SKM-1 treated with dmso at 0.1 percent for 144 hours (cell line): ENCODE measurements at regions not wholly inside any gene's neighbourhood (a gene's known extent, or its start where the extent isn't known, plus 50 kb on each side); places are given as distances from the start of the nearest gene placed in this dataset.

Experiments
- DNase-seq: peaks from one replicate; lab custom pipeline; 2025; ENCODE audit not compliant: unreplicated experiment; lab: John Stamatoyannopoulos, UW

DNA sequence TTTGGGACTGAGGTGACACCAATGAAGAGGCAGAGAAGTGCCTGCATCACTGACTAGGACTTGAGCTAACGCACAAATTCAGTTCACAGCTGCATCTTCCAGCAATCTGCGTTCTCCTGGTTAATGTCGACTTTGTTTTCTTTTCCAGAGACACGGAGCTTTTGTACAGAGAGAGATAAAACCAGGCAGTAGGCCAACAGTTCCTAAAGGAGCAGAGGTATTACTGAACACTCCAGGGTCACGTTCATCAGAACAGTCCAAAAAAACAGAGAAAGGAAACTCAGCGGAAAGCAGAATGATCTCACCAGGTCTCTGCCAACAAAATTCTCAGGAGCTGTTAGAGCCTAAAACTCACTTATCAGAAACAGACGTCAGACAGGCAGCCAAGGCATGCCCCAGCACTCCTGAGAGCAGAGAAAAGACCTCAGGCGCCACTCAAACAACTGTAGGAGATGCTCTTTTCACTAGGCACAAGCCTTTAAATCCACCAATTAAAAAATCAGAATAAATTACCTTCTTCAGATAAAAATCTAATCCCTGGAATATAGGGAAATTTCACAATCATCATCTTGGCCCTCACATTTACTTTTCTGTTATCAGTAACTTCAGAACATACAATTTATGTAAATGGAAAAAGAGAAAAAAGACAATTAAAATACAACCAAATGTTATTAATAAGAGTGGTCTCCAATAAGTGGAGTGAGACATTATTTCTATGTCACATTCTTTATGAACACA, 95.9 kb upstream of the SPTBN1 start:
- DNase-seq: no peak

DNA sequence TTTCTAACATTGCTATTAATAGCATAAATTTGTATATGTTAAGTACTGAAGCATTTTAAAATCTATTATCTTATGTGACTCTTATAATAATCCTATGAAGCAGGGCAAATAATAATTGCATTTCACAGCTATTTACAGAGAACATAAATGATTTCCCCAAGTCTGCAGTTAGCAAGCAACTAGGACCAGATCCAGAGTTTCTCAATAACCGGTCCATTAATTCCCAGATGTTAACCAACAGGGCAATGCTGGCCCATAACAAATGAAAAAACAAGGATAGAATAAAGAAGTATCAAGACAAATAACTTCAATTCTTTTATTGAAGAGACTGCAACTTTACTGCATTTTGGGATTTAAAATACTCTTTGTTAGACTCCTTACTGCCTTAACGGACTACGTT, 91.7 kb upstream of the SPTBN1 start:
- no peak for DNase-seq

DNA sequence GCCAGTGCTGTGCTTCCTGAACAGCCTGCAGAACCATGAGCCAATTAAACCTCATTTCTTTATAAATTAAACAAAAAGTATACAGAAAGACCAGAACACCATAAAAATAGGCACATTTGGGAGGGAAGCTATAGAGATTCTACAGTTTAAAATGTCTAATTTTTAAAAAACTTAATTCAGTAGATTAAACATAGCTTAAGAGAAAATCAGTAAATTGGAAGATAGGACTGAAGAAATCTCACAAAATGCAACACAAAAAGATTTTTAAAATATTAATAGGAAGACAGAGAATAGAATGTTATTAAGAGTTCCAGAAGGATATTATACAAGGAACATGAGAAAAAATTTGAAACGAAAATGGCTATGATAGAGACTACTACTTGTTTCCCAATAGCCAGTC, 90.5 kb upstream of the SPTBN1 start:
- DNase-seq: no peak

DNA sequence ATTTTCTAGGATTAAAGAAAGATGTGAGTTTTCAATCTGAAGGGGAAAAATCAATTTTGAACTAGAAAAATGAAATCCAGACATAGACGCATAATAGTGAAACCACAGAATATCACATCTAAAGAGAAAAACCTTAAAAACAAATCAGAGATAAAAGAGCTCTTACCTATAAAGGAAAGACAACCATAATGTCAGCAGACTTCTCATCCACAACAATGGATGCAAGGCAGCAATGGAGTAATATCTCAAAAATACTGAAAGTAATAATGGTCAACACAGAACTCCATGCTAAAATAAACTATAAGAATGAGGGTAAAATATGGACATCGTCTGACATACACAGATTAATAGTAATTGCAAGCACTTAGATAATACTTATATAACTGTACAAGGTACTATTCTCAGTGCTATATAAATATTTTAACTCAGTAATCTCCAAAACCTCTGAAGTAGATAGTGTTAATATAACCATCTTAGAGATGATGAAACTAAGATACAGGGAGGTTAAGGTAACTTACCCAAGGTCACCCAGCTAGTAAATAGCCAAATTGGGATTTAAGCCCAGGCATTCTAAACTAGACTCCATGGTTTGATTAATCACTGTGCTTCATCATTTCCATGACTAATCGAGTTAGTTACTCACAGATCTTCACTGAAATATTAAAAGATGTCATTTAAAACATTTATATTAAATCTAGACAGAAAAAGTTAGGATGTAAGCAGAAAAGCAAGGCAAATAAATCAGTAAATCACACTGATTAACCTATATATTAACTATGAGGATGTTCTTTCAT, 89.4 kb upstream of the SPTBN1 start:
- no peak for DNase-seq

DNA sequence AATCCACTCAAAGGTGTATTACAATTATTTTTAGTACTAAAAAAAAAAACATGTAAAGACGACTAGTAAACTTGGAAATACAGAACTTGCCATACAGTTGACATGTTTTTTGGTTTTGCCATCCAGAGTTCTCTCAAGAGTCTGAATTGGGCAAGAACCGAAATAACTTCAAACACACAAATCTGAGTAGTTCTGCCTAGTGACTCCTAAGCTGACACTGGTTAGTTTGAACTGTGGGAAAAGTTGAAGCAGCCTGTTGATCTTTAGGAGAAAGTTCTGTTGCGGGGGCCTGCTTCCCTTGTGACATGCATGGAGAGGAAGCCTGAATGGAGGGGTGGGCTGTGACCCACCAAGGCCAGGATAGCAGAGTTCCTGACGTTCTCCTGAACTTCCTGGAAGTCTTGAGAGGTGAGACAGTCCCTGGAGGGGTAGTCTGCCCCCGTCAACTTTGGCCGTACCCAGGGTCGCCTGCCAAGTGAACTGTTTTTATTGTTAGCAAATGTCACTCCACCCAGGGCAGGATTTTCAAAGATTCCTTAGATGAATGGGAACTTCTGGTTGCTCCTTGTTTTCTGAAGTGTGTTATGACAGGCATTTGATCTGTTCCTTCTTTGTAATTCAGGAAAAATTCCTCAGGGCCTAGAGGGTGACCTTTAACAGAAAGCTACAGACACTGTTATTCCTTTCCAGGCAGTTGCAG, 85.6 kb upstream of the SPTBN1 start:
- no peak for DNase-seq

DNA sequence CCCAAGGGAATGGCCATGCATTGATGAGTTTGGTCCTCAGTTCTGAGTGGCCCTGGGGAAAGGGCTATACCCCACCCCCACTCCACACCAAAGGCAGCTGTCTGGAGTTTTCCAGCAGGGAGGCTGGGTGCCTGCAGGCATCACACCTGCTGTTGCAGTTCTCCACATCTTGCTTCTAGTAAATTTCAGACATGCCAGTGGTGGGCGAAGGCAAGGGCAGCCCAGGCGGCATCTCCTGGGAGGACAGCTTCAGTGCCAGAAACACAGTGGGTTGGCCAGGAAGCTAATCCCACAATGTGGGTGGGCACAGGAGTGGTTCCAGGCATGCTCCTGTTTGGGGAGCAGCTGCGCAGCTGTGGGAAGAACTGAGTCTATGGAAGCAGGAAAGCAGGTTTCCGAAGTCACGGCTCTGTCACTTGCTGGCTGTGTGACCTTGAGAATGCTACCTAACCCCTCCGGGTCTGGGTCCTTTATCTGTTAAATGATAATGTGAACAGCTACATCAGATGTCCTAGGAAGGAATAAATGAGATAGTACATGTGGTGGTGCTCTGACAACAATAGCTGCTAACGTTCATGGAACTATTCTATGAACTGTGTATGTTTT, 84.6 kb upstream of the SPTBN1 start:
- DNase-seq: no peak

DNA sequence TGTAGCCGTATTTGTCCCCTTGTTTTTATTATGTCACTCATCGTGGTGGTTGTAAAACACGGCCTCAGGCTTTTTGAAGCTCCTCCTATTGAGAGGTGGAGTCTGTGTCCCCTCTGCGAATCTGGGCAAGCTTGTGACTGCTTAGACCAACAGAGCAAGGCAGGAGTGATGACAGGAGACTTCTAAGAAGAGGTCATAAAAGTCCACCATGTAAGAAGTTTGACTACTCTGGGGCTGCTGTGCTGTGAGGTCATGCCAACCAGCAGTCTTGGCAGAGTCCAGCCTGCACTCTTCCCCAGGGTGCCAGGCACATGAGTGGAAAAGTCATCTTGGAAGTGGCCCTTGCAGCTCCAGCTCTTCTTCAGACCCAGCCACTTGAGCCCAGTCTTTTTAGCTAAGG, 83.8 kb upstream of the SPTBN1 start:
- DNase-seq: no peak

DNA sequence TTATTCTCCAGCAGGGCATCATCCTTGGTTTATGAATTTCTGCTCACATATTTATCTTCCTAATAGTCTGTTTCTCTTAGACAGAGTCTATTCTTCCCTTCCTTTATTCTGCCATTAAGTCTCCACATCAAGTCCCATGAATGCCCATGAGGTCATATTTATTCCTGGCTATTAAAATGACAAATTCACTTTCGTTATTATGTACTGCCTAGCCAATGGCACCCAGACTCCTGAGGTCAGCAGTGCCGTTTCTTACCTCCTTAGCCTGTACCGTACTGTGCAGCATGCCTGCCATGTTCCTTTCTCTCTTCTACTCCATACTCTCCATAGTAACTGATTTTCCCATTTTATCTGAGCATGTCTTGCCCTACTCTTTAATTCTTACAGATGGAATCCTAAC, 82.3 kb upstream of the SPTBN1 start:
- no peak for DNase-seq

DNA sequence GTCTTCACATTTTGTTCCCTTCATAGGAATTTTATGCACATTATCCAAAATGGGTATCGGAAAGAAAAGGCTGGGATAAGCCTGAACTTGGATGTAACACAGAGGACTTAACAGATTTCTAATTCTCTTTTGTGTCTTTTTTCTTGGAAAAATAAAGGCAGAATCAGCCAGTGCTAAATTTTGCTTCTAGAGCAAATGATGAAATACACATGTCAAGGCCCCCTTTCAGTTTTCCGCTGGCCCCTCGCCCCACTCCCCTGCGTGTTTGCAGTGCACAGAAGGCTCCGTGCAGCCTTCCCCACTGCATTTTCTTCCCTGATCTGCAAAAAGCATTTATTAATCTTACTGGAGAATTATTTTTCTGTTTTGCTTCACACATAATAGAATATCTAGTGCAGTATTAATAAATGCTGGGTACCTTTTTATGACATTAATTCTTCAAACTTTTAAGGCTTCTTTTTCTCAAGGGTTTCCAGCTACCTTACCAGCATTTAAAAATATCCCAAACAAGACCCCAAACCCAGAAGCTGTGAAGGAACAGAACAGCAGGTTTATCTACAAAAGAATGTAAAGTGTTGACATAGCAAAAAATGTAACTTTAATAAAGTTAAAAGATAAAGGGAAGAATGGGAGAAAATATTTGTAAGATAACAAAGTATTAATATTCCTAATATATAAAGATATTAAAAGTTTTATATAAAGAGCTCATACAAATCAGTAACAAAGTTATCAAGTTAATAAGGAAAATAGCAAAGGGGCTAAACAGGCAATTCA, 81.3 kb upstream of the SPTBN1 start:
- DNase-seq: no peak

DNA sequence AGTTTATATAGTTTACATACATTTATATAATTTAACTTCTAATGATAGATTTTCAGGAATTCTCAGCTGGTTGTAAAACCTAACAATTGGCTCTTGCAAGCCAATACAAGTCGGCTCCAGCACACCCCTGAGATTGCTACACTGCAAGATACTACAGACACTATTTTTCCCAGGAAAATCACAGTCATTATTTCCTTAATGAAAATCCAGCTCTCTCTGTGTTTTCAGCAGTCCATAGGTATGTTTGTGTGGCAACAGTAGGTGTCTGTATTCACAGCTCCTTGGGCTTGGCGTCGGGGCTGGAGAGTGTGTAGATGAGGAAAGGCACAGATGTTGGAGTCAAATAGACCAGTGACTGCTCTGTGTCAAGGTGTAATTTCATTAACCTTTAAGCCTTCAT, 78.7 kb upstream of the SPTBN1 start:
- no peak for DNase-seq

DNA sequence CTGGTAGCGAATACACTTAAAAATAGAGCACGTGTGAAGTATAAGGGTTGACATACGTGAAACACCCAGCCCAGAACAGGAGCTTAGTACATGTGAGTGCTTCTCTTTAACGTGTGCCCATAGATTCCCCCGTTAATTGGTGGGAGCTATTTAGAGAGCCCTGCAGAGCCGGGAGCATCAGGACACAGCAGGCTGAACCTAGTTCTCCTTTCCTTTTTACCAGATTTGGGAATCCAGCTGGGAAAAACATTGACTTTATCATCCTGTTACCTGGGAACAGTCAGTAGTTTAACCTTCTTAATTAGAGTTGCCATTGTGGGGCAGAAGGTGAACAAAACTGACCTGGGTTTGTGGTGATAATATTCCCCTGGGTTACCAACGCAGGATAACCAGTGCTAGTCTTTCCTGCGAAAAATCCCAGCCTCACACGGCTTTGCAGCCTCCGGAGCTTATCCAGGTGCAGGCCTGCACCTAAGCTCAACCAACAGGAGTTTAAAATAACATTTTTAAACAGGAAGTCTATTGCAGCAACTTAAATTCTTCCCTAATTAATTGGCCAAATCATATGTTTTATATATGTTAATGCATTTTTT, 78.1 kb upstream of the SPTBN1 start:
- no peak for DNase-seq

DNA sequence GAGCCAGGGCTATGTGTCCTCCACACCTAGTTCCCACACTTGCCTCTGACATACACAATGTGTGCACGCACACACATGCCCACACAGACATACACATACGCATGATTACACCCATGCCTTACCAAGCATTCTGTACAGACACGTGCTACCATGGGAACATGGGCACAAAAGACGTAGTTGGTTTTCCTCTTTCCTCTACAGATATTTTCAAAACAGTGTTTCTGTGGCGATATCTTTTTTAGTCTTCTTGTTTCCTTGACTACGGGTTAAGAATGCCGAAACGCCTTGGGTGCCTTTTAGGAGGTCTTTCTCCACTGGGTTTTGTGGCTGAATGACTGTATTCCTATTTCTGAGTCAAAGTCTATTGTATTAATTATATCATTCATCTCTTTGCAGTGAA, 75.5 kb upstream of the SPTBN1 start:
- no peak for DNase-seq

DNA sequence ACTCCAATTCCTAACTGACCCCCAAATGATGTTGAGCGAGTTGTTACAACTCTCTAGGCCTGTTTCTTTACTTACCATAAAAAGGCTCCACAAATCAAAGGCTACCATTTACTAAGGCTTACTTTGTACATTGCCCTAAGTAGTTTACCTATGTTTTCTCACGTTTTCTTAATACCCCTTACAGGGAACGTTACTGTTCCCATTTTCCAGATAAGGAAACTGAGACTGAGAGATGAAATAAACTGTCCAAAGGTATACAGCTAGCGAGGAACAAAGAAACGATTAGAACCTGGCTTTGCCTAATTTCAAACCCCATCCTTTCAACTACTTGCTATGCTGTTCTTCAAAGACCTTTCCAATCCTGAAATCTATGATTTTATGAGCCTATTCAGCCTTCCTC, 74.8 kb upstream of the SPTBN1 start:
- no peak for DNase-seq

DNA sequence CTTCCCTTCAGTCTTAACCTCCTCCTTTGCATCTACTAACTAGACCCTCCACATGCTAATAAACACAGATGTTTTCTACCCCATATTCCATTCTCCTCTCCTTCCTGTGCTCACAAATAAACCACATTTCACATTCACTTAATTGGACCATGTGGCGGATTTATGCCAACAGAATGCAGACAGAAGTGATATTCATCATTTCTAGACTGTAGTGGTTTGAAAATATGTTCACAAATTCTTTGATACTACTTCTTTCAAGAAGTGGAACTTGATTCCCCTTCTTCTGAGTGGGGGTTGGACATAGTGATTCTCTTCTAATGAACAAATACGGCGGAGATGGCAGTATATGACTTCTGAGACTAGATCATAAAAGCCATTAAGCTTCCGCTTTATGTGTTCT, 73.5 kb upstream of the SPTBN1 start:
- no peak for DNase-seq

DNA sequence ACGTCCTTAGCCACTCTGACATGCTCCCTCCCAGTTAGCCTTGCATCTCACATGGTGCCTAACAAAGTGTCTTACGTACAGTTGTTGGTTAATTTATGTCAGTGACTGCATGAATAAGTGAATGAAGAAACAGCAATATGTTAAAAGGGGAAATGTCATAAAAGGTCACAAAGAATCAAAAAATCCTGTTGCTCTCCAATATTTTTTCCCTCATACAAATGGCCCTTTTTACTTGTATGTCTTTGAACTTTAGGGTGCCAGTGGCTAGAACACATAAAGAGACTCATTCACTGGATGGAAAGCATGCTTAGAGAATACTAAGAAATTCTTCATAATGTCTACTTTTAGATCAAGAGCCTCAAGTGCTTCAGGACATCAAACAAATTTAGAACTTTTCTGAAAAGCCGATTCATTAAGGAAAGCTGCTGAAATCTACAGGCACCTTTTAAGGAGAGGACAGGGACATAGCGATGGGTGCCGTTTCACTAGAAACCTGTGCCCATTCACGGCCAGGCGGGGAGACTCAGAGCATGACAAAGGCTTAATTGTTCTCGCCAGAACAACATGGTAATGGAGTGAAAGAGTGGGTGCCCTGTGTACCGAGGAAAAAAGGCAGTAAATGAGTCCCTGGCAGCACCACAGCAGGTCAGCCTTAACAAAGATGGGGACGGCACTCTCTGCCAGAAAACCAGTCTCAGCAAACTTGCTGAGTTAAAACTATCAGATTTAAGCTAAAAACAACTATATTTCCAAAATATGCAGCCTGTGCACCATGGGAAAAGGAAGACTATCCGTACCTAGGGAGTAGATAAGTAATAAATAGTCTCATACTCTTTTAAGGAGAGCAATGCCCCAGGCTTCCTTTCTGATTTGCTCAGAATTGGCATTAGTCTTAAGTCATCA, 71.6 kb upstream of the SPTBN1 start:
- no peak for DNase-seq

DNA sequence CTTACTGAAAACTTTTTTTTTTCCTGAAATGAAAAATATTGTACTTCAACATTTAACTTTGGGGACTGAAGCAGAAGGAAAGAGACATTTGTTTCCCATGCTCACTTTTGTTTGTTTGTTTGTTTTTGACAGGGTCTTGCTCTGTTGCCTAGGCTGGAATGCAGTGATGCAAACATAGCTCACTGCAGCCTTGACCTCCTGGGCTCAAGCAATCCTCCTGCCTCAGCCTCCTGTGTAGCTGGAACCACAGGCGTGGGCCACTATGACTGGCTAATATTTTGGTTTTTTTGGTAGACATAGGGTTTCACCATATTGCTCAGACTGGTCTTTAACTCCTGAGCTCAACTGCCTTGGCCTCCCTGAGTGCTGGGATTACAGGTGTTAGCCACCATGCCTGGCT, 70.9 kb upstream of the SPTBN1 start:
- no peak for DNase-seq

DNA sequence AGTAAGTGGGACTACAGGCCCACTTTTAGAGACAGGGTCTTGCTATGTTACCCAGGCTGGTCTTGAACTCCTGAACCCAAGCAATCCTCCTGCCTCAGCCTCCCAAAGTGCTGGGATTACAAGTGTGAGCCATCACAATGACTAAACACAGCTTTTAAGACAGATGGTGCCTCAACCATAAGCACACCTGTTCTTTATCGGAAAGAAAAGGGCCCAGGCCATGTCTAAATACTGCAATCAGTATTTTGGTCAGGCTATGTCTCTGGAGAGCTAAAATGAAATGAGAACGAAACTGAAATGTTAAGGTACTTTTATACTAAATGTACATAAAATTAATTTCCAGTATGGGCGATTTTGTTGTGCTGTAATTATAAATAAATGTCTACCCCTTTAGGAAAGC, 69.5 kb upstream of the SPTBN1 start:
- no peak for DNase-seq

DNA sequence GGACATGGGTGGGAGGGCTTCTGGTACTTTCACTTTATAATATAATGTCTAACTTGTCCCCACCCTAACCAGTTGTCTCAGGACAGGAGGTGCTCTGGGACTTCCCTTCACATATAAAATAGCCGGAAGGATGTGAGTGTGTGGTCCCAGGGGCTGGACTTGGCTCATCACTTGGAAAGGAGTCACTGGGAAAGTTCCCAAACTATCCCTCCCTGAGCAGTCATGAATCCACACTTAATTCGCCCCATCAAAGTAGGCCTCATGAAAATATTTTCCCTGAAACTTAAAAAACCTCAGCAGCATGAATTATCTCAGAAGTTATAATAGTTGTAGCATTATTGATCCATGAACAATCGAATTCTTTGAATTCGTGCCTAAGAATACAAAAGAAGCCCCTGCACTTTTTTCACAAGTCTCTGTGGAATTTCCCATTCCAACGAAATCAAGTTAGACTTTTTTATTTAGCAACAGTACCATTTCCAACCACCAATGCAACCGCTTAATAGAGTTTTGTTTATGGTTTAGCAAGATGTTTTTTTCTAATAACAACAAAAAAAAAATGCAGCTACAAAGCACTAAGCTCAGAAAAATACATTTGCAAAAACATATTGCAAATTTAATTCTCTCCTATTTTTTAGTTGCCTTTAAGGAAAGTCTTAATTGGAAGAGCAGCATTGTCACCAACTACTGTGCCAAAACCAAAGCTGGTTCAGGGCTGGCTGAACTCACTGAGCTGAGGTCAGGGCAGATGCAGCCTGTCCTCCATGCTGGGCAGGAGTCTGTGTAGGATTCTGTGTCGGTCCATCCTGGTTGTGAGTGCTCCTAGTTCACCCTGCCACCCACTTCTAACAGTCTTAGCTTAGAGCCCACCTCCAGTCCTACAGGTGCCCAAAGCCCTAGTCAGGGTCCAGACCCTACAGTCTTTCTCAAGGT, 68.8 kb upstream of the SPTBN1 start:
- no peak for DNase-seq
